Endothelial cell of umbilical vein (primary cell): ENCODE measurements at regions not wholly inside any gene's neighbourhood (a gene's known extent, or its start where the extent isn't known, plus 50 kb on each side); places are given as distances from the start of the nearest gene placed in this dataset.

Source experiments
- CTCF ChIP-seq, 2 donors: IDR thresholded peaks; 1 replicate in 1 of 2; 2 replicates in 1 of 2; pipeline ENCODE4 v1.5.1; 2011; ENCODE audit warnings: low read length in 2 of 2, mild to moderate bottlenecking in 2 of 2, moderate library complexity in 2 of 2, control low read depth in 1 of 2, inconsistent platforms in 1 of 2, low read depth in 1 of 2; ENCODE audit not compliant: insufficient read depth in 1 of 2; ENCODE audit errors: extremely low read depth in 1 of 2
- EZH2 ChIP-seq: IDR thresholded peaks from 2 replicates; pipeline ENCODE4 v1.6.1; 2012; ENCODE audit warnings: borderline replicate concordance, low read depth, mild to moderate bottlenecking, moderate library complexity, low read length, inconsistent platforms; ENCODE audit not compliant: severe bottlenecking
- FOS ChIP-seq: IDR thresholded peaks from 2 replicates; pipeline ENCODE4 v1.6.1; 2011; ENCODE audit warnings: mild to moderate bottlenecking, low read length, moderate library complexity, borderline replicate concordance; ENCODE audit not compliant: insufficient read depth
- POLR2AphosphoS5 ChIP-seq: IDR thresholded peaks from 2 replicates; pipeline ENCODE4 v1.6.1; 2012; ENCODE audit warnings: low read depth, mild to moderate bottlenecking, control low read depth, low read length, moderate library complexity; ENCODE audit not compliant: insufficient read depth

GRCh38 chr7:67683628-67684027 lies 687.0 kb downstream of the TYW1 start:
- no peak for TF ChIP-seq CTCF (IDR thresholded peaks at IDR 0.05; ENCODE audit: extremely low read depth in 1 of 2, insufficient read depth in 1 of 2, low read depth in 1 of 2, low read length in 2 of 2)
- TF ChIP-seq EZH2, result no peak
- no peak for TF ChIP-seq FOS
- no peak for TF ChIP-seq POLR2AphosphoS5
